Kidney (tissue), 13 donors: ENCODE measurements at regions not wholly inside any gene's neighbourhood (a gene's known extent, or its start where the extent isn't known, plus 50 kb on each side); places are given as distances from the start of the nearest gene placed in this dataset.
A peak's percentile ranks its signal among the peaks of the same experiment; 100 is the strongest.

Experiments
- DNase-seq, 5 donors: peaks; one replicate each; pipeline ENCODE4 v3.0.0-alpha.2; 2013 to 2020
- FAIRE-seq: peaks from 2 replicates; lab custom pipeline; 2012; peaks lifted over from hg19 to GRCh38; lab: Jason Lieb, UNC
- H3K27ac ChIP-seq, 2 donors: one replicate each; pipeline ENCODE4 v1.7.0; 2013; ENCODE audit warnings: low read depth in 2 of 2, low read length in 2 of 2, inconsistent platforms in 1 of 2
- H3K27me3 ChIP-seq: one replicate; pipeline ENCODE4 v1.7.1; 2013; ENCODE audit warnings: low read length, inconsistent platforms; ENCODE audit not compliant: control insufficient read depth, insufficient read depth
- H3K36me3 ChIP-seq, 3 donors: one replicate each; pipeline versions ENCODE4 v1.7.0 to v1.7.1; 2013; ENCODE audit warnings: low read length in 3 of 3, control low read depth in 1 of 3, inconsistent platforms in 1 of 3; ENCODE audit not compliant: insufficient read depth in 3 of 3, control insufficient read depth in 2 of 3
- H3K4me1 ChIP-seq, 3 donors: one replicate each; pipeline versions ENCODE4 v1.7.0 to v1.7.1; 2013; ENCODE audit warnings: low read length in 3 of 3, inconsistent platforms in 1 of 3, low read depth in 1 of 3; ENCODE audit not compliant: control insufficient read depth in 2 of 3, insufficient read depth in 2 of 3
- H3K4me3 ChIP-seq, 3 donors: one replicate each; pipeline versions ENCODE4 v1.7.0 to v1.8.1; 2013; ENCODE audit warnings: low read length in 3 of 3, control low read depth in 1 of 3, inconsistent platforms in 1 of 3
- H3K9ac ChIP-seq, 3 donors: one replicate each; pipeline versions ENCODE4 v1.7.0 to v1.7.1; 2013; ENCODE audit warnings: low read length in 3 of 3, control low read depth in 1 of 3, inconsistent platforms in 1 of 3
- H3K9me3 ChIP-seq, 3 donors: one replicate each; pipeline versions ENCODE4 v1.7.0 to v1.7.1; 2013; ENCODE audit warnings: low read length in 3 of 3, control low read depth in 1 of 3, inconsistent platforms in 1 of 3; ENCODE audit not compliant: control insufficient read depth in 2 of 3, insufficient read depth in 1 of 3
- CTCF ChIP-seq: IDR thresholded peaks from 3 replicates; pipeline ENCODE4 v1.5.1; 2012; ENCODE audit warnings: mild to moderate bottlenecking, moderate library complexity, borderline replicate concordance; ENCODE audit not compliant: insufficient read depth; ENCODE audit errors: extremely low read depth
- intact Hi-C: fragments of 100-400 bp; cut with DNase I; formaldehyde crosslinking; loops from one replicate; pipeline ENCODE4 v1.11.1; 2022
- donor health status: control.
- donor health status: control.
- donor health status: control.
- donor health status: control.
- donor health status: control.
- donor health status: DM: yes; HTN: yes; CAD: no.
- donor health status: Normal renal cell carcinoma (clear cell type).

- Histone ChIP-seq H3K9ac (no peak overlapping the region), H3K27ac (no peak overlapping the region), H3K27me3 (no peaks in the 10 kb centered on the region), H3K4me3 (no peak overlapping the region), H3K9me3 (no peaks in the 10 kb centered on the region), H3K4me1 (no peaks in the 10 kb centered on the region), H3K36me3 (no peaks in the 10 kb centered on the region)
- no peak for DNase-seq
- FAIRE-seq, result no peak
- TF ChIP-seq CTCF, result no peak
- intact Hi-C loops, result no loop called here
Observed at GRCh38 chr6:91660893-91661292, 1074.0 kb upstream of the MAP3K7 start.

GRCh38 chr6:91659891-91660290 is 1073.0 kb upstream of the MAP3K7 start:
- no peak for FAIRE-seq
- Histone ChIP-seq H3K4me1 (no peaks in the 10 kb centered on the region), H3K27ac (no peak overlapping the region), H3K4me3 (no peak overlapping the region), H3K36me3 (no peaks in the 10 kb centered on the region), H3K9me3 (no peaks in the 10 kb centered on the region), H3K27me3 (no peaks in the 10 kb centered on the region), H3K9ac (no peak overlapping the region)
- peak in 2 of 5 donors; percentile 61 to 70 for DNase-seq
- no peak for TF ChIP-seq CTCF
- intact Hi-C loops, result no loop called here

- Histone ChIP-seq H3K9me3 (no peaks in the 10 kb centered on the region), H3K27me3 (no peaks in the 10 kb centered on the region), H3K4me3 (no peak overlapping the region), H3K9ac (no peak overlapping the region), H3K36me3 (no peaks in the 10 kb centered on the region), H3K27ac (no peak overlapping the region), H3K4me1 (no peaks in the 10 kb centered on the region)
- intact Hi-C loops, result no loop called here
- FAIRE-seq (no peak), DNase-seq (no peak)
- no peak for TF ChIP-seq CTCF
Observed at GRCh38 chr6:91654793-91655192, 1067.9 kb upstream of the MAP3K7 start.

- intact Hi-C loops, result no loop called here
- no peak for FAIRE-seq
- DNase-seq, result no peak
- H3K9me3 ChIP-seq, result no peaks in the 10 kb centered on the region
- no peak overlapping the region for H3K27ac ChIP-seq
- no peak for TF ChIP-seq CTCF
- H3K36me3 ChIP-seq, result no peaks in the 10 kb centered on the region
- H3K4me3 ChIP-seq, result no peak overlapping the region
- H3K27me3 ChIP-seq, result no peaks in the 10 kb centered on the region
- H3K4me1 ChIP-seq, result no peaks in the 10 kb centered on the region
- H3K9ac ChIP-seq, result no peak overlapping the region
Observed at GRCh38 chr6:91654357-91654756, 1067.5 kb upstream of the MAP3K7 start.
